Kidney (tissue), 13 donors: ENCODE measurements at regions not wholly inside any gene's neighbourhood (a gene's known extent, or its start where the extent isn't known, plus 50 kb on each side); places are given as distances from the start of the nearest gene placed in this dataset.

Source experiments
- DNase-seq, 5 donors: peaks; one replicate each; pipeline ENCODE4 v3.0.0-alpha.2; 2013 to 2020
- FAIRE-seq: peaks from 2 replicates; lab custom pipeline; 2012; peaks lifted over from hg19 to GRCh38; lab: Jason Lieb, UNC
- H3K27ac ChIP-seq, 2 donors: one replicate each; pipeline ENCODE4 v1.7.0; 2013; ENCODE audit warnings: low read depth in 2 of 2, low read length in 2 of 2, inconsistent platforms in 1 of 2
- H3K27me3 ChIP-seq: one replicate; pipeline ENCODE4 v1.7.1; 2013; ENCODE audit warnings: low read length, inconsistent platforms; ENCODE audit not compliant: control insufficient read depth, insufficient read depth
- H3K36me3 ChIP-seq, 3 donors: one replicate each; pipeline versions ENCODE4 v1.7.0 to v1.7.1; 2013; ENCODE audit warnings: low read length in 3 of 3, control low read depth in 1 of 3, inconsistent platforms in 1 of 3; ENCODE audit not compliant: insufficient read depth in 3 of 3, control insufficient read depth in 2 of 3
- H3K4me1 ChIP-seq, 3 donors: one replicate each; pipeline versions ENCODE4 v1.7.0 to v1.7.1; 2013; ENCODE audit warnings: low read length in 3 of 3, inconsistent platforms in 1 of 3, low read depth in 1 of 3; ENCODE audit not compliant: control insufficient read depth in 2 of 3, insufficient read depth in 2 of 3
- H3K4me3 ChIP-seq, 3 donors: one replicate each; pipeline versions ENCODE4 v1.7.0 to v1.8.1; 2013; ENCODE audit warnings: low read length in 3 of 3, control low read depth in 1 of 3, inconsistent platforms in 1 of 3
- H3K9ac ChIP-seq, 3 donors: one replicate each; pipeline versions ENCODE4 v1.7.0 to v1.7.1; 2013; ENCODE audit warnings: low read length in 3 of 3, control low read depth in 1 of 3, inconsistent platforms in 1 of 3
- H3K9me3 ChIP-seq, 3 donors: one replicate each; pipeline versions ENCODE4 v1.7.0 to v1.7.1; 2013; ENCODE audit warnings: low read length in 3 of 3, control low read depth in 1 of 3, inconsistent platforms in 1 of 3; ENCODE audit not compliant: control insufficient read depth in 2 of 3, insufficient read depth in 1 of 3
- intact Hi-C: fragments of 100-400 bp; cut with DNase I; formaldehyde crosslinking; loops from one replicate; pipeline ENCODE4 v1.11.1; 2022
- TF ChIP-seq, protein P1 (sequence below): IDR thresholded peaks from 3 replicates; pipeline ENCODE4 v1.5.1; 2012; ENCODE audit warnings: mild to moderate bottlenecking, moderate library complexity, borderline replicate concordance; ENCODE audit not compliant: insufficient read depth; ENCODE audit errors: extremely low read depth
- donor health status: control.
- donor health status: control.
- donor health status: control.
- donor health status: control.
- donor health status: control.
- donor health status: DM: yes; HTN: yes; CAD: no.
- donor health status: Normal renal cell carcinoma (clear cell type).

DNA sequence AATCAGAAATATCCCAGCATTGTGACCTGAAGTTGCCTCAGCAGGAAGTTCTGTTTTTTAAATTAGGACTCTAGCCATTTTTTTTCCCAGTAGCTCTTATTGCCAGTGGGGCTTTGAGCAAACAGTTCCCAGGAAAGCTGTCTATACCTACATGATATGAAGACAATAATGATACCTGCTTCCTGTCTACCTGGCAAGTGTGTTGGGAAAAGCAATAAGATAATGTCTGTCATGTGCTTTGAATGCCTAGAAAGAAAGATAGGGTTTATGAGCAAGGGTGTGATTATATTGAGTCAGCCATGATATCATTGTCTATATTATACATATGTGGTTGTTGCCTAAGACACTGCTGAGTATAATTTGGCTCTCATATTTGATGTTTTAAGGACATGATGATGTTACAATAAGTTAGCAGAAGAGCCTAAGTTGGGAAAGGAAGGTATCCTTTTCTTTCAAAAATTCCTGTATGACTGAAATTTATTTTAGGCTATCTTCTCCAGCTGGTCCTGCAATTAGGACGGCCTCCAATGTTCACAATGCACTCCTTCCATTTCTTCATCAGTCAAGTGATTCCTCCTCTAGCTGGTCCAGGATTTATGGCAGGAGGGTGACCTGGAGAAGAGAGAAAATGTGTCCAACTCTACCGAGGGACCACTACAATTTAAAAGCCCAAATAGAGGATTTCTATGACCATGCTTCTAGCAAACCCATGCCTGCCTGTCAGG lies 99.6 kb upstream of the CDC42BPA start:
- no peaks in the 10 kb centered on the region for H3K4me1 ChIP-seq
- no peak for DNase-seq
- TF ChIP-seq, protein P1, sequence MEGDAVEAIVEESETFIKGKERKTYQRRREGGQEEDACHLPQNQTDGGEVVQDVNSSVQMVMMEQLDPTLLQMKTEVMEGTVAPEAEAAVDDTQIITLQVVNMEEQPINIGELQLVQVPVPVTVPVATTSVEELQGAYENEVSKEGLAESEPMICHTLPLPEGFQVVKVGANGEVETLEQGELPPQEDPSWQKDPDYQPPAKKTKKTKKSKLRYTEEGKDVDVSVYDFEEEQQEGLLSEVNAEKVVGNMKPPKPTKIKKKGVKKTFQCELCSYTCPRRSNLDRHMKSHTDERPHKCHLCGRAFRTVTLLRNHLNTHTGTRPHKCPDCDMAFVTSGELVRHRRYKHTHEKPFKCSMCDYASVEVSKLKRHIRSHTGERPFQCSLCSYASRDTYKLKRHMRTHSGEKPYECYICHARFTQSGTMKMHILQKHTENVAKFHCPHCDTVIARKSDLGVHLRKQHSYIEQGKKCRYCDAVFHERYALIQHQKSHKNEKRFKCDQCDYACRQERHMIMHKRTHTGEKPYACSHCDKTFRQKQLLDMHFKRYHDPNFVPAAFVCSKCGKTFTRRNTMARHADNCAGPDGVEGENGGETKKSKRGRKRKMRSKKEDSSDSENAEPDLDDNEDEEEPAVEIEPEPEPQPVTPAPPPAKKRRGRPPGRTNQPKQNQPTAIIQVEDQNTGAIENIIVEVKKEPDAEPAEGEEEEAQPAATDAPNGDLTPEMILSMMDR: no peak
- no peak overlapping the region for H3K4me3 ChIP-seq
- no peaks in the 10 kb centered on the region for H3K36me3 ChIP-seq
- intact Hi-C loops: no loop called here
- no peak for FAIRE-seq
- no peaks in the 10 kb centered on the region for H3K9me3 ChIP-seq
- no peak overlapping the region for H3K27ac ChIP-seq
- H3K27me3 ChIP-seq: no peaks in the 10 kb centered on the region
- H3K9ac ChIP-seq: no peak overlapping the region

DNA sequence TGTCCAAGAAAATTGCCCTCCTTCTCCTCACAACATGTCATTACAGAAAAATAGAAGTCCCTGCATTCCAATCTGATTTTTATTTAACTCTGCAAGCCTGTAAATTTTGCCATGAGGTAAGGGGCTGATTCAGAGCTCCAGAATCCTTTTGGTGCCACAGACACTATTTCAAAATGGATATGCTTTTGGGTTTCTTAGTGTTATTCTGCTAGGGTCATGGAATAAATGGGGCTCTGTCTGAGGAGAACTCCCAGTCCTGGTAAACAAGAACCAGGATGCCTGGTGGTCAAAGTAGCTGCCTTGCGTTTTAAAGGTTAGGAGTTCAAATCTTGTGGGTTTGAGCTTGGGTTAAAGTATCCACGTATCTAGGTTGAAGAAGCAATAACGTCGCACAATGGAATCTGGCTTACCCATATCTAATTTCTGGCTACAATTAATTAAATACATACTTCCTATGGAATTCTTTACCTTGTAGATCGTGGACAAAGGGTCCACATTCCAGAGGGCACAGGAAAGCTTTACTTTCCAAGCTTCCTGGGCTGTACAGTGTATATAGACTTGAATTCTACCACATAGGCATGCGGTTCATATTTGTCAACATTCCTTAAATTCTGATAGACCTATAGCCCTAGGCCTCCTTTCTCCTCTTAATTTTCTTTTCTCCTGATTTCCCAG lies 98.0 kb upstream of the CDC42BPA start:
- H3K9ac ChIP-seq: no peak overlapping the region
- intact Hi-C loops: no loop called here
- no peaks in the 10 kb centered on the region for H3K27me3 ChIP-seq
- no peak for FAIRE-seq
- H3K36me3 ChIP-seq: no peaks in the 10 kb centered on the region
- no peak overlapping the region for H3K27ac ChIP-seq
- DNase-seq: no peak
- TF ChIP-seq, protein P1: no peak
- no peak overlapping the region for H3K4me3 ChIP-seq
- no peaks in the 10 kb centered on the region for H3K4me1 ChIP-seq
- no peaks in the 10 kb centered on the region for H3K9me3 ChIP-seq

DNA sequence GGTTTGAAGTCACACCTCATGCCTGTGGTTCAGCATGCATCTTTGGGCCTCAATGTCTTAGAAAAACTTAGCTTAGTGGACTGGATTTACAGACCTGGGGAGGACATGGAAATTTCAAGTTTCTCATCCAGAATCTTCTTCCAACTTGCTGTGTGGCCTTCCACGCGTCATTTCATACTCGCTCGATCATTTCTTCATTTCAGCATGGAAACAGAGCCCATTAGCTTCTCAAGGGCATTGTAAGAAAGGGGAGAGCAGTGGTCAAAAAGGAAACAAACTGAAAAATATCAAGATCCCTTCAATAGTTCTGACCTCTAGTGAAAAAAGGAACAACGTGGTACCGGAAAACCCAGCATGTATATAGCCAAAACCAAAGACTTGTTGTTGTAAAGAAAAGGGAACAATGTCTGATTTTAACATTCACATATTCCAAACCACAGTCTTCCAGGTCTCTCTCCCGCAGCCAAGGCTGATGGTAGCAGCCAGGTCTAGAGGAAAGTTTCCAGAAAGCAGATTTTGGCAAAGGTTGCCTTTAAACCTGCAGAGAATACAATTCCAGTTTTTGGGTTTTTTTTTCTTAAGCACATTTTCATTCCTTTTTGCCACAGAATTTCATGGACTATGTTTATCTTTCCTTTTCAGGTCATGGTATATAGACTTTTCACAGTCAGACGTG lies 97.0 kb upstream of the CDC42BPA start:
- intact Hi-C loops: no loop called here
- H3K9ac ChIP-seq: no peak overlapping the region
- TF ChIP-seq, protein P1: no peak
- no peaks in the 10 kb centered on the region for H3K36me3 ChIP-seq
- H3K27ac ChIP-seq: no peak overlapping the region
- H3K9me3 ChIP-seq: no peaks in the 10 kb centered on the region
- no peaks in the 10 kb centered on the region for H3K27me3 ChIP-seq
- H3K4me3 ChIP-seq: no peak overlapping the region
- no peaks in the 10 kb centered on the region for H3K4me1 ChIP-seq
- FAIRE-seq (no peak), DNase-seq (no peak)
